Ascending aorta (tissue), 2 donors: ENCODE measurements at regions not wholly inside any gene's neighbourhood (a gene's known extent, or its start where the extent isn't known, plus 50 kb on each side); places are given as distances from the start of the nearest gene placed in this dataset.
A peak's percentile ranks its signal among the peaks of the same experiment; 100 is the strongest.

Experiments
- DNase-seq, 2 donors: peaks; one replicate each; pipeline ENCODE4 v3.0.0-alpha.2; 2019; ENCODE audit warnings: low spot score in 2 of 2
- H3K27ac ChIP-seq, 2 donors: fragments of 200-600 bp; sonication (generic); one replicate each; pipeline ENCODE4 v1.5.1; 2016 to 2017; ENCODE audit warnings: mild to moderate bottlenecking in 1 of 2
- H3K27me3 ChIP-seq: fragments of 200-600 bp; sonication (generic); one replicate; pipeline ENCODE4 v1.5.1; 2017
- H3K36me3 ChIP-seq, 2 donors: fragments of 200-600 bp; sonication (generic); one replicate each; pipeline ENCODE4 v1.5.1; 2016
- H3K4me1 ChIP-seq, 2 donors: fragments of 200-600 bp; sonication (generic); one replicate each; pipeline ENCODE4 v1.5.1; 2016 to 2017; ENCODE audit warnings: mild to moderate bottlenecking in 1 of 2
- H3K4me3 ChIP-seq, 2 donors: fragments of 200-600 bp; sonication (generic); one replicate each; pipeline ENCODE4 v1.5.1; 2016 to 2017; ENCODE audit warnings: mild to moderate bottlenecking in 1 of 2
- H3K9me3 ChIP-seq, 2 donors: fragments of 200-600 bp; sonication (generic); one replicate each; pipeline ENCODE4 v1.5.1; 2016
- CTCF ChIP-seq, 3 experiments: fragments of 200-600 bp in 2 of 3; fragments of 450-650 bp in 1 of 3; sonication (generic) in 2 of 3; IDR thresholded peaks; one replicate each; pipeline ENCODE4 v1.5.1; 2016 to 2019; ENCODE audit warnings: antibody characterized with exemption in 3 of 3, mild to moderate bottlenecking in 1 of 3, moderate library complexity in 1 of 3
- intact Hi-C: fragments of 100-400 bp; cut with DNase I; formaldehyde crosslinking; loops from one replicate; pipeline ENCODE4 v1.15.1; 2023

GRCh38 chr9:75628952-75629351, 261.5 kb upstream of the PCSK5 start:
- H3K27me3 ChIP-seq, result no peaks in the 10 kb centered on the region

GRCh38 chr9:75633451-75634057, 256.9 kb upstream of the PCSK5 start:
- H3K4me1 ChIP-seq, result peaks cover 5 to 13% of the 10 kb centered on the region in 2 donors
- no peak for DNase-seq
- intact Hi-C loops, result no loop called here

More at GRCh38 chr9:75628952-75629351, 261.5 kb upstream of the PCSK5 start:
- Histone ChIP-seq H3K4me1 (peaks cover 0 to 7% of the 10 kb centered on the region in 2 donors), H3K27ac (no peak overlapping the region), H3K4me3 (no peak overlapping the region), H3K9me3 (no peaks in the 10 kb centered on the region), H3K36me3 (no peaks in the 10 kb centered on the region)
- no peak for DNase-seq
- intact Hi-C loops, result no loop called here
- no peak for TF ChIP-seq CTCF (IDR thresholded peaks at IDR 0.05)

GRCh38 chr9:75636427-75637045, 253.9 kb upstream of the PCSK5 start:
- DNase-seq, result no peak
- H3K27ac ChIP-seq, result no peak overlapping the region
- no peaks in the 10 kb centered on the region for H3K27me3 ChIP-seq
- no peak for TF ChIP-seq CTCF (IDR thresholded peaks at IDR 0.05)
- H3K4me1 ChIP-seq, result peaks cover 5 to 23% of the 10 kb centered on the region in 2 donors
- H3K9me3 ChIP-seq, result no peaks in the 10 kb centered on the region
- no peaks in the 10 kb centered on the region for H3K36me3 ChIP-seq
- H3K4me3 ChIP-seq, result no peak overlapping the region
- intact Hi-C loops, result no loop called here

More at GRCh38 chr9:75633451-75634057, 256.9 kb upstream of the PCSK5 start:
- no peak for TF ChIP-seq CTCF (IDR thresholded peaks at IDR 0.05)
- H3K4me3 ChIP-seq, result no peak overlapping the region
- H3K9me3 ChIP-seq, result no peaks in the 10 kb centered on the region
- no peak overlapping the region for H3K27ac ChIP-seq
- no peaks in the 10 kb centered on the region for H3K27me3 ChIP-seq
- H3K36me3 ChIP-seq, result no peaks in the 10 kb centered on the region

- Histone ChIP-seq H3K4me3 (no peak overlapping the region), H3K9me3 (no peaks in the 10 kb centered on the region), H3K27me3 (no peaks in the 10 kb centered on the region), H3K4me1 (peaks cover 5 to 21% of the 10 kb centered on the region in 2 donors), H3K36me3 (no peaks in the 10 kb centered on the region), H3K27ac (peak overlapping the region; percentile 26 to 58)
- TF ChIP-seq CTCF (IDR thresholded peaks at IDR 0.05), result no peak
- DNase-seq, result no peak
- intact Hi-C loops, result loop anchor here (5.0 kb wide), 1 partner anchor 182 kb away; no protein-coding TSS in a partner anchor
Measured at GRCh38 chr9:75639971-75640610, 250.4 kb upstream of the PCSK5 start.

GRCh38 chr9:75642522-75642921, 248.0 kb upstream of the PCSK5 start:
- Histone ChIP-seq H3K4me3 (peak overlapping the region in 1 of 2 donors; percentile 4), H3K36me3 (no peaks in the 10 kb centered on the region), H3K27me3 (no peaks in the 10 kb centered on the region), H3K4me1 (peaks cover 5 to 18% of the 10 kb centered on the region in 2 donors), H3K27ac (peak overlapping the region in 1 of 2 donors; percentile 35), H3K9me3 (no peaks in the 10 kb centered on the region)
- intact Hi-C loops, result loop anchor here (5.0 kb wide), 1 partner anchor 180 kb away; no protein-coding TSS in a partner anchor
- TF ChIP-seq CTCF (IDR thresholded peaks at IDR 0.05), result no peak
- no peak for DNase-seq
